NCI-H460 (cell line): ENCODE measurements at regions not wholly inside any gene's neighbourhood (a gene's known extent, or its start where the extent isn't known, plus 50 kb on each side); places are given as distances from the start of the nearest gene placed in this dataset.
"Not testable (repeated sequence)": the region's sequence is repeated elsewhere in the genome, so short reads cannot be mapped to it uniquely, and the experiment has no call there.

Source experiments
- DNase-seq: peaks from one replicate; pipeline ENCODE4 v3.0.0-alpha.2; 2016; ENCODE audit warnings: low read depth; ENCODE audit errors: extremely low read depth

GRCh38 chr13:48879432-48879831 lies 96.3 kb upstream of the FNDC3A start:
- no peak for DNase-seq

GRCh38 chr13:48879854-48880253 lies 95.9 kb upstream of the FNDC3A start:
- no peak for DNase-seq

- not testable (repeated sequence) for DNase-seq
Measured at GRCh38 chr13:48883786-48884185, 91.9 kb upstream of the FNDC3A start.

- DNase-seq = no peak
Measured at GRCh38 chr13:48885027-48885395, 90.7 kb upstream of the FNDC3A start.

GRCh38 chr13:48888613-48889012 lies 87.1 kb upstream of the FNDC3A start:
- no peak for DNase-seq

GRCh38 chr13:48890391-48890790 lies 85.3 kb upstream of the FNDC3A start:
- DNase-seq = no peak

- no peak for DNase-seq
Measured at GRCh38 chr13:48891586-48891985, 84.1 kb upstream of the FNDC3A start.

GRCh38 chr13:48892053-48892687 lies 83.5 kb upstream of the FNDC3A start:
- no peak for DNase-seq

- no peak for DNase-seq
Measured at GRCh38 chr13:48892688-48893075, 83.0 kb upstream of the FNDC3A start.

- no peak for DNase-seq
Measured at GRCh38 chr13:48896312-48896711, 79.4 kb upstream of the FNDC3A start.

- no peak for DNase-seq
Measured at GRCh38 chr13:48901781-48902180, 73.9 kb upstream of the FNDC3A start.

- no peak for DNase-seq
Measured at GRCh38 chr13:48902368-48902767, 73.3 kb upstream of the FNDC3A start.

- DNase-seq = no peak
Measured at GRCh38 chr13:48904668-48905290, 70.9 kb upstream of the FNDC3A start.

- DNase-seq = no peak
Measured at GRCh38 chr13:48906200-48906599, 69.5 kb upstream of the FNDC3A start.

- no peak for DNase-seq
Measured at GRCh38 chr13:48908381-48909055, 67.2 kb upstream of the FNDC3A start.

- DNase-seq = no peak
Measured at GRCh38 chr13:48909056-48909389, 66.7 kb upstream of the FNDC3A start.

GRCh38 chr13:48910686-48911085 lies 65.0 kb upstream of the FNDC3A start:
- DNase-seq = no peak

- DNase-seq = no peak
Measured at GRCh38 chr13:48919751-48920150, 56.0 kb upstream of the FNDC3A start.

GRCh38 chr13:48920730-48921129 lies 55.0 kb upstream of the FNDC3A start:
- DNase-seq = no peak

GRCh38 chr13:48923376-48923775 lies 52.3 kb upstream of the FNDC3A start:
- no peak for DNase-seq

- DNase-seq = no peak
Measured at GRCh38 chr13:48925001-48925400, 50.7 kb upstream of the FNDC3A start.
